SU-DHL-6 (cell line): ENCODE measurements at regions not wholly inside any gene's neighbourhood (a gene's known extent, or its start where the extent isn't known, plus 50 kb on each side); places are given as distances from the start of the nearest gene placed in this dataset.

Experiments used
- H2AFZ ChIP-seq: fragments of 200-600 bp; sonication (generic); 2 replicates; pipeline ENCODE4 v1.6.1; 2014; ENCODE audit warnings: low read depth, mild to moderate bottlenecking, moderate library complexity, mixed read lengths, antibody characterized with exemption, low read length; ENCODE audit not compliant: severe bottlenecking
- H3F3A ChIP-seq: fragments of 200-600 bp; shearing (Covaris generic); 2 replicates; pipeline ENCODE4 v1.6.0; 2016; ENCODE audit warnings: antibody characterized with exemption, mild to moderate bottlenecking; ENCODE audit not compliant: insufficient read depth
- H3K27ac ChIP-seq: fragments of 200-600 bp; sonication (generic); 2 replicates; pipeline ENCODE4 v1.5.1; 2016; ENCODE audit warnings: low read depth, mild to moderate bottlenecking, low read length, moderate library complexity, mixed read lengths
- H3K27me3 ChIP-seq: fragments of 200-600 bp; sonication (generic), shearing (Covaris generic); 2 replicates; pipeline ENCODE4 v1.6.0; 2014; ENCODE audit warnings: mild to moderate bottlenecking, low read length
- H3K36me3 ChIP-seq: fragments of 200-600 bp; sonication (generic); 2 replicates; pipeline ENCODE4 v1.6.1; 2014; ENCODE audit warnings: mild to moderate bottlenecking, low read length, mixed read lengths
- H3K4me2 ChIP-seq: fragments of 300-600, 200-600 bp; shearing (Covaris generic), sonication (generic); 2 replicates; pipeline ENCODE4 v1.6.0; 2014; ENCODE audit warnings: low read length, low read depth, mild to moderate bottlenecking; ENCODE audit not compliant: poor library complexity, severe bottlenecking
- H3K4me3 ChIP-seq: fragments of 200-600 bp; sonication (generic); 2 replicates; pipeline ENCODE4 v1.5.1; 2014; ENCODE audit warnings: antibody characterized with exemption, low read length, mild to moderate bottlenecking, mixed read lengths; ENCODE audit not compliant: insufficient read depth, poor library complexity, severe bottlenecking
- H3K79me2 ChIP-seq: fragments of 200-600 bp; sonication (generic); 2 replicates; pipeline ENCODE4 v1.6.1; 2014; ENCODE audit warnings: mild to moderate bottlenecking, low read length, moderate library complexity; ENCODE audit not compliant: insufficient read depth
- H3K9ac ChIP-seq: fragments of 200-600 bp; sonication (generic); 2 replicates; pipeline ENCODE4 v1.7.0; 2014; ENCODE audit warnings: mild to moderate bottlenecking, low read length
- H3K9me2 ChIP-seq: fragments of 200-600 bp; sonication (generic); replicated peaks from 2 replicates; pipeline ENCODE4 v1.6.1; 2014; ENCODE audit warnings: low read length; ENCODE audit not compliant: insufficient read depth
- H3K9me3 ChIP-seq: fragments of 200-600 bp; sonication (generic); 2 replicates; pipeline ENCODE4 v1.6.1; 2014; ENCODE audit warnings: low read length, mixed read lengths; ENCODE audit not compliant: insufficient read depth
- H4K20me1 ChIP-seq: fragments of 200-600 bp; sonication (generic); 2 replicates; pipeline ENCODE4 v1.6.1; 2014; ENCODE audit warnings: low read depth, mild to moderate bottlenecking, antibody characterized with exemption, low read length, moderate library complexity, mixed read lengths
- CTCF ChIP-seq: fragments of 200-600 bp; sonication (generic); IDR thresholded peaks from one replicate; pipeline ENCODE4 v1.5.1; 2017; ENCODE audit warnings: antibody characterized with exemption, mild to moderate bottlenecking, low read length, moderate library complexity; ENCODE audit not compliant: insufficient read depth, poor library complexity, severe bottlenecking
- EZH2phosphoT487 ChIP-seq: fragments of 200-600 bp; sonication (generic), shearing (Covaris generic); conservative IDR thresholded peaks from 2 replicates; pipeline ENCODE4 v1.6.1; 2018; ENCODE audit warnings: mild to moderate bottlenecking, antibody characterized with exemption, low read length, moderate library complexity, mixed read lengths

GRCh38 chr2:224158831-224159230 is 119.7 kb upstream of the SERPINE2 start:
- H3K27ac ChIP-seq = no peak overlapping the region
- H3K27me3 ChIP-seq = no peaks in the 10 kb centered on the region
- H3K9me3 ChIP-seq = no peaks in the 10 kb centered on the region
- no peak for TF ChIP-seq EZH2phosphoT487
- TF ChIP-seq CTCF = no peak
- H3F3A ChIP-seq = no peaks in the 10 kb centered on the region
- no peaks in the 10 kb centered on the region for H3K9me2 ChIP-seq
- no peak overlapping the region for H3K9ac ChIP-seq
- H2AFZ ChIP-seq = no peak overlapping the region
- H4K20me1 ChIP-seq = no peaks in the 10 kb centered on the region
- H3K4me2 ChIP-seq = no peak overlapping the region
- H3K4me3 ChIP-seq = no peak overlapping the region
- no peaks in the 10 kb centered on the region for H3K36me3 ChIP-seq
- no peaks in the 10 kb centered on the region for H3K79me2 ChIP-seq

DNA sequence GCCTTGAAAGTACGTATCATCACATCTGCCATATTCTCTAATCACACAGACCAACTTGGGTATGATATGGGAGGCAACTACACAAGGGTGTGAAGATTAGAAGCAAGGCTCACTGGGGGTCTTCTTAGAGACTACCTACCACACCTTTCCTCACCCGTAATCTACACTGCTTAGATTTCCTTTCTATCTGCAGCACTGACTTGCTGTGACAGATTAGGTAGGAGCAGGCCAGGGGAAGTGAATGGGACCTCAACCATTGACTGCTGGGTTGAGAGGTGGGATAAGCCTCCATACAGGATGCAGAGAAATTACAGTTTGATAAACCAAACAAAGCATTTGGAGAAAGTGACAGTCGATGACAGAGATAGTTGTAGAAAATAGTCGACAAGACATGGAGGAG is 119.0 kb upstream of the SERPINE2 start:
- no peak overlapping the region for H2AFZ ChIP-seq
- no peaks in the 10 kb centered on the region for H3K36me3 ChIP-seq
- no peaks in the 10 kb centered on the region for H3K9me2 ChIP-seq
- H3F3A ChIP-seq = no peaks in the 10 kb centered on the region
- no peak overlapping the region for H3K4me3 ChIP-seq
- H4K20me1 ChIP-seq = no peaks in the 10 kb centered on the region
- no peak overlapping the region for H3K9ac ChIP-seq
- no peak for TF ChIP-seq CTCF
- no peak for TF ChIP-seq EZH2phosphoT487
- no peak overlapping the region for H3K4me2 ChIP-seq
- no peaks in the 10 kb centered on the region for H3K79me2 ChIP-seq
- H3K27ac ChIP-seq = no peak overlapping the region
- no peaks in the 10 kb centered on the region for H3K27me3 ChIP-seq
- no peaks in the 10 kb centered on the region for H3K9me3 ChIP-seq

DNA sequence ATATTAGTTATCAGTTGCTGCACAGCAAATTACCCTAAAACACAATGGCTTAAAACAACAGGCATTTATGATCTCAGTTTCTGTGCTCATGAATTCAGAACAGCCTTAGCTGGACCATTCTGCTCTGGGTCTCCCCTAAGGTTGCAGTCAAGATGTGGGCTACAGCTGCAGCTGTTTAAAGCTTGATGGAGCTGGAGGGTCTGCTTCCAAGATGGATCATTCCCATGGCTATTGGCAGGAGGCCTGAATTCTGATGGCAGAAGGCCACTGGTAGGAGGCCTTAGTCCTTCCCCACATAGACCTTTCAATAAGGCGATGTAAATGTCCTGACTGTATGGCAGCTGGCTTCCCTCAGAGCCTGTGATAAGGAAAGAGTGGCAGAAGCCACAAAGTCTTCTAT is 118.6 kb upstream of the SERPINE2 start:
- H3F3A ChIP-seq = no peaks in the 10 kb centered on the region
- H3K9me3 ChIP-seq = no peaks in the 10 kb centered on the region
- H2AFZ ChIP-seq = no peak overlapping the region
- no peaks in the 10 kb centered on the region for H3K9me2 ChIP-seq
- H3K4me2 ChIP-seq = no peak overlapping the region
- H3K36me3 ChIP-seq = no peaks in the 10 kb centered on the region
- H3K27ac ChIP-seq = no peak overlapping the region
- H3K4me3 ChIP-seq = no peak overlapping the region
- no peaks in the 10 kb centered on the region for H3K27me3 ChIP-seq
- TF ChIP-seq EZH2phosphoT487 = no peak
- no peak for TF ChIP-seq CTCF
- H4K20me1 ChIP-seq = no peaks in the 10 kb centered on the region
- no peak overlapping the region for H3K9ac ChIP-seq
- H3K79me2 ChIP-seq = no peaks in the 10 kb centered on the region

DNA sequence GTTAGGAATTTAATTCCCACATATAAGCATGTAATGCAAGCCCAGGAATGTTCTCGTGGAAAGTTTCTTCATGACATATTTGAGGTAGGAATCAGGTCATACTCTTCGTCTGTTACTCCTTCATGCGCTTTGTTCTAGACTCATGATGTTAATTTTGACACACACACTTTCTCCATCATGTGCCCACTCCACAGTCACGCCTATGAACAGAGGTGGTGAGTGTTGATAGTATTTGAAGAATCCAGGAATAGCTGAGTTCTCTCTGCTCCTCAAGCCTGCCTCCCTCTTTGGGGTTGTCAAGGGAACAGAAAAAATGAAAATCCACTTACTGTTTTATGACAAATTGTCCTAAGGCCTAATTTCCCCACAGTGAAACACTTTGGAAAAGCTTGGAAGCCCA is 117.3 kb upstream of the SERPINE2 start:
- H2AFZ ChIP-seq = no peak overlapping the region
- H3K4me3 ChIP-seq = no peak overlapping the region
- no peaks in the 10 kb centered on the region for H3K9me3 ChIP-seq
- no peaks in the 10 kb centered on the region for H3F3A ChIP-seq
- H3K4me2 ChIP-seq = no peak overlapping the region
- no peaks in the 10 kb centered on the region for H4K20me1 ChIP-seq
- no peaks in the 10 kb centered on the region for H3K79me2 ChIP-seq
- H3K9ac ChIP-seq = no peak overlapping the region
- H3K27ac ChIP-seq = no peak overlapping the region
- no peaks in the 10 kb centered on the region for H3K27me3 ChIP-seq
- H3K36me3 ChIP-seq = no peaks in the 10 kb centered on the region
- H3K9me2 ChIP-seq = no peaks in the 10 kb centered on the region
- TF ChIP-seq EZH2phosphoT487 (no peak), CTCF (no peak)
